IMR-90 (cell line): ENCODE measurements at regions not wholly inside any gene's neighbourhood (a gene's known extent, or its start where the extent isn't known, plus 50 kb on each side); places are given as distances from the start of the nearest gene placed in this dataset.
"Not testable (repeated sequence)": the region's sequence is repeated elsewhere in the genome, so short reads cannot be mapped to it uniquely, and the experiment has no call there.

Experiments
- CEBPB ChIP-seq: IDR thresholded peaks from 2 replicates; pipeline ENCODE4 v1.6.1; 2012; ENCODE audit warnings: low read depth, low read length, improper control_type of control experiment
- CHD1 ChIP-seq: IDR thresholded peaks from 2 replicates; pipeline ENCODE4 v1.6.1; 2012; ENCODE audit warnings: low read depth, low read length, improper control_type of control experiment
- CTCF ChIP-seq: conservative IDR thresholded peaks from 2 replicates; pipeline ENCODE4 v1.5.1; 2012; ENCODE audit warnings: mild to moderate bottlenecking, low read depth, low read length, improper control_type of control experiment
- MAZ ChIP-seq: IDR thresholded peaks from 2 replicates; pipeline ENCODE4 v1.6.1; 2012; ENCODE audit warnings: low read depth, mild to moderate bottlenecking, low read length, improper control_type of control experiment, moderate library complexity, borderline replicate concordance
- POLR2A ChIP-seq: IDR thresholded peaks from 2 replicates; pipeline ENCODE4 v1.6.1; 2012; ENCODE audit warnings: mild to moderate bottlenecking, low read depth, low read length
- USF2 ChIP-seq: fragments of 150-350 bp; IDR thresholded peaks from 2 replicates; pipeline ENCODE4 v1.6.1; 2017; ENCODE audit warnings: mild to moderate bottlenecking, antibody characterized with exemption, low read length, low read depth

- TF ChIP-seq CTCF, USF2, CHD1, MAZ, CEBPB, POLR2A: not testable (repeated sequence)
Measured at GRCh38 chr12:125865236-125865635, 800.0 kb downstream of the AACS start.
